HCT116 (cell line): ENCODE measurements at regions not wholly inside any gene's neighbourhood (a gene's known extent, or its start where the extent isn't known, plus 50 kb on each side); places are given as distances from the start of the nearest gene placed in this dataset.

Source experiments
- ATAC-seq: fragments of 200-7000 bp; cut with Tn5 transposase; 2 replicates; pipeline ENCODE4 v1.9.1; 2020; ENCODE audit warnings: mild to moderate bottlenecking, moderate library complexity
- BruUV-seq: library from RNA; stranded (reverse); fragments of 400-500 nt; replicated peaks from 2 replicates; lab custom pipeline; 2021; lab: Mats Ljungman, UMichigan
- CTCF ChIA-PET: fragments of 300-600 bp; sonication (Branson Sonifier 250); formaldehyde crosslinking; loops from one replicate; lab custom pipeline; 2021; ENCODE audit warnings: antibody characterized with exemption; lab: Charles Lee
- POLR2A ChIA-PET: fragments of 300-600, 350-600 bp; sonication (Branson Sonifier 250); formaldehyde crosslinking; loops from one replicate; lab custom pipeline; 2021; ENCODE audit warnings: antibody characterized with exemption; lab: Charles Lee
- RAD21 ChIA-PET, 2 experiments: fragments of 300-600 bp; sonication (Branson Sonifier 250); formaldehyde crosslinking; loops; one replicate each; lab custom pipeline; 2023; ENCODE audit warnings: low total read pairs in 2 of 2; ENCODE audit not compliant: uncharacterized antibody in 2 of 2, unreplicated experiment in 2 of 2, low non-redundant PET in 1 of 2; lab: Charles Lee
- DNase-seq: peaks from one replicate; pipeline ENCODE4 v3.0.0-alpha.2; 2010; ENCODE audit warnings: low read depth, low spot score
- H2AFZ ChIP-seq: fragments of 200-600 bp; shearing (Covaris generic), sonication (generic); 2 replicates; pipeline ENCODE4 v1.6.1; 2017; ENCODE audit warnings: low read depth, mixed run types, mixed read lengths, antibody characterized with exemption, low read length; ENCODE audit not compliant: poor library complexity, severe bottlenecking
- H3K27ac ChIP-seq: 2 replicates; pipeline ENCODE4 v1.5.1; 2012; ENCODE audit warnings: low read depth, low read length
- H3K27me3 ChIP-seq: fragments of 200-600 bp; sonication (generic); 2 replicates; pipeline ENCODE4 v1.6.1; 2016; ENCODE audit warnings: mixed run types, low read length, mixed read lengths; ENCODE audit not compliant: insufficient read depth
- H3K36me3 ChIP-seq, 2 experiments: fragments of 200-500 bp in 1 of 2; fragments of 200-600 bp in 1 of 2; sonication (Bioruptor generic) in 1 of 2; sonication (generic) in 1 of 2; 2 replicates each; pipeline versions ENCODE4 v1.5.1 to v1.6.1; 2014 to 2016; ENCODE audit warnings: low read length in 2 of 2, inconsistent platforms in 1 of 2, mixed read lengths in 1 of 2, mixed run types in 1 of 2; ENCODE audit not compliant: insufficient read depth in 2 of 2, control insufficient read depth in 1 of 2
- H3K4me1 ChIP-seq, 2 experiments: fragments of 200-600 bp in 1 of 2; sonication (generic) in 1 of 2; 2 replicates each; pipeline versions ENCODE4 v1.5.1 to v1.6.1; 2012 to 2017; ENCODE audit warnings: low read length in 2 of 2, inconsistent platforms in 1 of 2, mild to moderate bottlenecking in 1 of 2, mixed read lengths in 1 of 2, mixed run types in 1 of 2, moderate library complexity in 1 of 2; ENCODE audit not compliant: insufficient read depth in 2 of 2, control insufficient read depth in 1 of 2
- H3K4me2 ChIP-seq: fragments of 200-600 bp; sonication (generic); 2 replicates; pipeline ENCODE4 v1.6.1; 2017; ENCODE audit warnings: mixed run types, low read length, mixed read lengths
- H3K4me3 ChIP-seq, 2 experiments: fragments of 200-600 bp in 1 of 2; sonication (generic) in 1 of 2; replicated peaks in 1 of 2; 2 replicates each; pipeline ENCODE4 v1.5.1; 2011 to 2016; ENCODE audit warnings: low read length in 2 of 2, control low read depth in 1 of 2, low read depth in 1 of 2, mild to moderate bottlenecking in 1 of 2, mixed read lengths in 1 of 2, mixed run types in 1 of 2
- H3K79me2 ChIP-seq: fragments of 200-600 bp; sonication (generic); 2 replicates; pipeline ENCODE4 v1.6.1; 2017; ENCODE audit warnings: mild to moderate bottlenecking, mixed run types, low read length, moderate library complexity, mixed read lengths; ENCODE audit not compliant: insufficient read depth
- H3K9ac ChIP-seq: fragments of 200-600 bp; sonication (generic); 2 replicates; pipeline ENCODE4 v1.6.1; 2016; ENCODE audit warnings: low read length, mixed read lengths
- H3K9me2 ChIP-seq: fragments of 200-600 bp; sonication (generic), shearing (Covaris generic); 2 replicates; pipeline ENCODE4 v1.6.1; 2017; ENCODE audit warnings: mixed run types, mild to moderate bottlenecking, moderate library complexity; ENCODE audit not compliant: insufficient read depth
- H3K9me3 ChIP-seq, 2 experiments: fragments of 200-500 bp in 1 of 2; fragments of 200-600 bp in 1 of 2; sonication (Bioruptor generic) in 1 of 2; sonication (generic) in 1 of 2; 2 replicates each; pipeline ENCODE4 v1.6.1; 2014 to 2017; ENCODE audit warnings: low read length in 2 of 2, mixed read lengths in 2 of 2, inconsistent platforms in 1 of 2, low read depth in 1 of 2, mild to moderate bottlenecking in 1 of 2, mixed run types in 1 of 2, moderate library complexity in 1 of 2; ENCODE audit not compliant: control insufficient read depth in 1 of 2, insufficient read depth in 1 of 2
- H4K20me1 ChIP-seq: fragments of 200-600 bp; sonication (generic), shearing (Covaris generic); 2 replicates; pipeline ENCODE4 v1.6.1; 2017; ENCODE audit warnings: mixed run types, mild to moderate bottlenecking, moderate library complexity; ENCODE audit not compliant: insufficient read depth
- ATF3 ChIP-seq: IDR thresholded peaks from 2 replicates; pipeline ENCODE4 v1.6.1; 2012
- CBX3 ChIP-seq: IDR thresholded peaks from 2 replicates; pipeline ENCODE4 v1.6.1; 2012; ENCODE audit warnings: low read depth
- CEBPB ChIP-seq: IDR thresholded peaks from 2 replicates; pipeline ENCODE4 v1.6.1; 2012; ENCODE audit warnings: low read depth
- ELF1 ChIP-seq: IDR thresholded peaks from 2 replicates; pipeline ENCODE4 v1.6.1; 2012; ENCODE audit warnings: low read depth, borderline replicate concordance
- EZH2 ChIP-seq: fragments of 200-600 bp; sonication (generic); IDR thresholded peaks from 2 replicates; pipeline ENCODE4 v1.6.1; 2017; ENCODE audit warnings: antibody characterized with exemption, mixed run types
- FOSL1 ChIP-seq: IDR thresholded peaks from 2 replicates; pipeline ENCODE4 v1.6.1; 2012; ENCODE audit warnings: low read depth
- JUND ChIP-seq: IDR thresholded peaks from 2 replicates; pipeline ENCODE4 v1.6.1; 2012
- MAX ChIP-seq: IDR thresholded peaks from 2 replicates; pipeline ENCODE4 v1.6.1; 2012
- POLR2AphosphoS5 ChIP-seq: IDR thresholded peaks from 2 replicates; pipeline ENCODE4 v1.6.1; 2011; ENCODE audit warnings: mild to moderate bottlenecking, low read depth, low read length, moderate library complexity
- RAD21 ChIP-seq: IDR thresholded peaks from 2 replicates; pipeline ENCODE4 v1.6.1; 2012; ENCODE audit warnings: low read depth, mild to moderate bottlenecking
- REST ChIP-seq: IDR thresholded peaks from 2 replicates; pipeline ENCODE4 v1.6.1; 2012; ENCODE audit warnings: low read depth
- SIN3A ChIP-seq: IDR thresholded peaks from 2 replicates; pipeline ENCODE4 v1.6.1; 2012; ENCODE audit warnings: low read depth
- SP1 ChIP-seq: IDR thresholded peaks from 2 replicates; pipeline ENCODE4 v1.6.1; 2012; ENCODE audit warnings: low read depth
- SRF ChIP-seq: IDR thresholded peaks from 2 replicates; pipeline ENCODE4 v1.6.1; 2012; ENCODE audit warnings: low read depth
- TCF7L2 ChIP-seq: IDR thresholded peaks from 2 replicates; pipeline ENCODE4 v1.7.0; 2011; ENCODE audit warnings: borderline replicate concordance, inconsistent platforms; ENCODE audit not compliant: insufficient read depth, insufficient read length; ENCODE audit errors: extremely low read depth
- ZNF274 ChIP-seq: fragments of 200-500 bp; sonication (Bioruptor generic); IDR thresholded peaks from 2 replicates; pipeline ENCODE4 v1.6.1; 2014; ENCODE audit warnings: mild to moderate bottlenecking, low read depth, low read length, inconsistent platforms
- intact Hi-C: fragments of 100-400 bp; cut with micrococcal nuclease; formaldehyde crosslinking; loops from 2 replicates; pipeline ENCODE4 v1.10.0; 2022
- TF ChIP-seq, protein P1 (sequence below), 3 experiments: fragments of 200-600 bp in 1 of 3; sonication (generic) in 1 of 3; IDR thresholded peaks in 2 of 3; conservative IDR thresholded peaks in 1 of 3; 2 replicates each; pipeline ENCODE4 v1.5.1; 2012 to 2017; ENCODE audit warnings: low read depth in 2 of 3, low read length in 2 of 3, antibody characterized with exemption in 1 of 3, borderline replicate concordance in 1 of 3, control low read depth in 1 of 3, mild to moderate bottlenecking in 1 of 3, mixed read lengths in 1 of 3, mixed run types in 1 of 3, moderate library complexity in 1 of 3; ENCODE audit not compliant: insufficient read depth in 1 of 3
- TF ChIP-seq, protein P2 (sequence below): IDR thresholded peaks from 2 replicates; pipeline ENCODE4 v1.6.1; 2011; ENCODE audit warnings: mild to moderate bottlenecking, low read length, moderate library complexity; ENCODE audit not compliant: insufficient replicate concordance; ENCODE audit errors: extremely low read depth

DNA sequence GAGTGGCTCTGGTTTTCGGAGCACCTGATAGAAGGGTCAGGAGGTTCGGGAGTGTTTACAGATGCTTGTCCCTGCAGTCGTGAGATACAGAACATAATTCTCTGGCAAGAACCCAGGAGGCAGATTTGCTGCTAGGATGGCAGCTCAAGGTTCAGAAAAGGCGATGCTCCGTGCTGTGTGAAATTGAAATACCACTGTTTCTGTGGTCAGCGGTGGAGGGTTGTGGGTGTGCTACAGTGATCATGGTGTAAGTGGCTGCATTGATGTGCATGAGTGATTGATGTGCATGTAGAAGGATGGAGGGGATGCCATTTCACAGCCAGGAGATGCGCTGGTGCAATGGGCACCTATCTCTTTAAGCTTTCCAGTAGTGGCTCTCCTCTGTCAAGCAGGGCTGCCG, 322.1 kb downstream of the GALR1 start:
- ChIA-PET POLR2A (no interaction called here), CTCF (no interaction called here), RAD21 (no interaction called here)
- no peak overlapping the region for H3K4me3 ChIP-seq
- H3K27me3 ChIP-seq = no peaks in the 10 kb centered on the region
- H3K36me3 ChIP-seq = no peaks in the 10 kb centered on the region
- H3K27ac ChIP-seq = no peak overlapping the region
- no peak overlapping the region for H2AFZ ChIP-seq
- H3K4me2 ChIP-seq = no peak overlapping the region
- no peak overlapping the region for H3K9ac ChIP-seq
- DNase-seq (no peak), ATAC-seq (no peak)
- intact Hi-C loops = no loop called here
- no peak for TF ChIP-seq RAD21
- no peak for TF ChIP-seq CEBPB
- TF ChIP-seq, protein P1, sequence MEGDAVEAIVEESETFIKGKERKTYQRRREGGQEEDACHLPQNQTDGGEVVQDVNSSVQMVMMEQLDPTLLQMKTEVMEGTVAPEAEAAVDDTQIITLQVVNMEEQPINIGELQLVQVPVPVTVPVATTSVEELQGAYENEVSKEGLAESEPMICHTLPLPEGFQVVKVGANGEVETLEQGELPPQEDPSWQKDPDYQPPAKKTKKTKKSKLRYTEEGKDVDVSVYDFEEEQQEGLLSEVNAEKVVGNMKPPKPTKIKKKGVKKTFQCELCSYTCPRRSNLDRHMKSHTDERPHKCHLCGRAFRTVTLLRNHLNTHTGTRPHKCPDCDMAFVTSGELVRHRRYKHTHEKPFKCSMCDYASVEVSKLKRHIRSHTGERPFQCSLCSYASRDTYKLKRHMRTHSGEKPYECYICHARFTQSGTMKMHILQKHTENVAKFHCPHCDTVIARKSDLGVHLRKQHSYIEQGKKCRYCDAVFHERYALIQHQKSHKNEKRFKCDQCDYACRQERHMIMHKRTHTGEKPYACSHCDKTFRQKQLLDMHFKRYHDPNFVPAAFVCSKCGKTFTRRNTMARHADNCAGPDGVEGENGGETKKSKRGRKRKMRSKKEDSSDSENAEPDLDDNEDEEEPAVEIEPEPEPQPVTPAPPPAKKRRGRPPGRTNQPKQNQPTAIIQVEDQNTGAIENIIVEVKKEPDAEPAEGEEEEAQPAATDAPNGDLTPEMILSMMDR (IDR thresholded peaks at IDR 0.05 in 2 of 3, conservative IDR thresholded peaks at IDR 0.05 in 1 of 3; ENCODE audit: borderline replicate concordance in 1 of 3, insufficient read depth in 1 of 3, low read depth in 2 of 3, low read length in 2 of 3) = no peak
- TF ChIP-seq SRF = no peak
- TF ChIP-seq, protein P2, sequence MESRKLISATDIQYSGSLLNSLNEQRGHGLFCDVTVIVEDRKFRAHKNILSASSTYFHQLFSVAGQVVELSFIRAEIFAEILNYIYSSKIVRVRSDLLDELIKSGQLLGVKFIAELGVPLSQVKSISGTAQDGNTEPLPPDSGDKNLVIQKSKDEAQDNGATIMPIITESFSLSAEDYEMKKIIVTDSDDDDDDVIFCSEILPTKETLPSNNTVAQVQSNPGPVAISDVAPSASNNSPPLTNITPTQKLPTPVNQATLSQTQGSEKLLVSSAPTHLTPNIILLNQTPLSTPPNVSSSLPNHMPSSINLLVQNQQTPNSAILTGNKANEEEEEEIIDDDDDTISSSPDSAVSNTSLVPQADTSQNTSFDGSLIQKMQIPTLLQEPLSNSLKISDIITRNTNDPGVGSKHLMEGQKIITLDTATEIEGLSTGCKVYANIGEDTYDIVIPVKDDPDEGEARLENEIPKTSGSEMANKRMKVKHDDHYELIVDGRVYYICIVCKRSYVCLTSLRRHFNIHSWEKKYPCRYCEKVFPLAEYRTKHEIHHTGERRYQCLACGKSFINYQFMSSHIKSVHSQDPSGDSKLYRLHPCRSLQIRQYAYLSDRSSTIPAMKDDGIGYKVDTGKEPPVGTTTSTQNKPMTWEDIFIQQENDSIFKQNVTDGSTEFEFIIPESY = no peak
- TF ChIP-seq TCF7L2 = no peak
- no peak for TF ChIP-seq FOSL1
- no peak for TF ChIP-seq ZNF274
- no peak for TF ChIP-seq CBX3
- no peak for TF ChIP-seq EZH2
- TF ChIP-seq REST = no peak
- TF ChIP-seq ELF1 = no peak
- no peak for TF ChIP-seq SIN3A
- TF ChIP-seq POLR2AphosphoS5 = no peak
- TF ChIP-seq ATF3 = no peak
- TF ChIP-seq JUND = no peak
- TF ChIP-seq SP1 = no peak
- TF ChIP-seq MAX = no peak
- peaks cover 3 to 13% of the 10 kb centered on the region in 2 experiments; a peak in 3 of 4 replicates for H3K9me3 ChIP-seq
- H3K4me1 ChIP-seq = no peaks in the 10 kb centered on the region
- BruUV-seq = no TSS peak
- H3K79me2 ChIP-seq = no peaks in the 10 kb centered on the region
- H3K9me2 ChIP-seq = no peaks in the 10 kb centered on the region
- H4K20me1 ChIP-seq = no peaks in the 10 kb centered on the region
